Brain microvascular endothelial cell (primary cell): ENCODE measurements at regions not wholly inside any gene's neighbourhood (a gene's known extent, or its start where the extent isn't known, plus 50 kb on each side); places are given as distances from the start of the nearest gene placed in this dataset.
"Not testable (repeated sequence)": the region's sequence is repeated elsewhere in the genome, so short reads cannot be mapped to it uniquely, and the experiment has no call there.

Source experiments
- DNase-seq: peaks from one replicate; pipeline ENCODE4 v3.0.0-alpha.2; 2020
- H3K27ac ChIP-seq: fragments of 250-450 bp; sonication (Bioruptor Pico); 2 replicates; pipeline ENCODE4 v1.5.1; 2020; ENCODE audit warnings: mild to moderate bottlenecking, moderate library complexity
- H3K27me3 ChIP-seq: fragments of 250-450 bp; sonication (Bioruptor Pico); replicated peaks from 2 replicates; pipeline ENCODE4 v1.5.1; 2020; ENCODE audit warnings: mild to moderate bottlenecking
- H3K36me3 ChIP-seq: fragments of 250-450 bp; sonication (Bioruptor Pico); replicated peaks from 2 replicates; pipeline ENCODE4 v1.5.1; 2020; ENCODE audit warnings: mild to moderate bottlenecking
- H3K4me3 ChIP-seq: 2 replicates; pipeline ENCODE4 v1.5.1; 2011; ENCODE audit warnings: low read depth, mild to moderate bottlenecking, control low read depth, low read length, moderate library complexity
- CTCF ChIP-seq: IDR thresholded peaks from 2 replicates; pipeline ENCODE4 v1.5.1; 2011; ENCODE audit warnings: low read depth, mild to moderate bottlenecking, moderate library complexity, low read length, control low read depth, inconsistent platforms; ENCODE audit errors: missing control alignments
- in situ Hi-C: cut with HindIII; loops from 2 replicates; pipeline ENCODE4 v1.10.0; 2017; ENCODE audit warnings: low sequenced_read_pairs, low pct_ligation_motif_present

- no peaks in the 10 kb centered on the region for H3K27me3 ChIP-seq
- H3K4me3 ChIP-seq: no peak overlapping the region
- H3K27ac ChIP-seq: no peak overlapping the region
- no peak for TF ChIP-seq CTCF
- in situ Hi-C loops: no loop called here
- no peaks in the 10 kb centered on the region for H3K36me3 ChIP-seq
- no peak for DNase-seq
These were observed 214.8 kb downstream of the TTC6 start for GRCh38 chr14:37810094-37810801.

GRCh38 chr14:37813732-37814131 is 218.3 kb downstream of the TTC6 start:
- in situ Hi-C loops: no loop called here
- no peak for TF ChIP-seq CTCF
- no peak overlapping the region for H3K27ac ChIP-seq
- no peak overlapping the region for H3K4me3 ChIP-seq
- no peak for DNase-seq
- H3K27me3 ChIP-seq: no peaks in the 10 kb centered on the region
- no peaks in the 10 kb centered on the region for H3K36me3 ChIP-seq

GRCh38 chr14:37816135-37816534 is 220.7 kb downstream of the TTC6 start:
- TF ChIP-seq CTCF: no peak
- Histone ChIP-seq H3K36me3 (no peaks in the 10 kb centered on the region), H3K27me3 (no peaks in the 10 kb centered on the region), H3K4me3 (no peak overlapping the region), H3K27ac (no peak overlapping the region)
- in situ Hi-C loops: no loop called here
- DNase-seq: no peak

GRCh38 chr14:37816743-37817295 is 221.4 kb downstream of the TTC6 start:
- Histone ChIP-seq H3K36me3 (no peaks in the 10 kb centered on the region), H3K27me3 (no peaks in the 10 kb centered on the region), H3K27ac (no peak overlapping the region), H3K4me3 (no peak overlapping the region)
- DNase-seq: no peak
- TF ChIP-seq CTCF: no peak
- in situ Hi-C loops: no loop called here

- H3K36me3 ChIP-seq: no peaks in the 10 kb centered on the region
- H3K27ac ChIP-seq: no peak overlapping the region
- in situ Hi-C loops: no loop called here
- H3K4me3 ChIP-seq: no peak overlapping the region
- no peaks in the 10 kb centered on the region for H3K27me3 ChIP-seq
- DNase-seq: peak; percentile 50
- no peak for TF ChIP-seq CTCF
These were observed 224.0 kb downstream of the TTC6 start for GRCh38 chr14:37819155-37820015.

- H3K27me3 ChIP-seq, DNase-seq, H3K27ac ChIP-seq, H3K36me3 ChIP-seq, in situ Hi-C loops, H3K4me3 ChIP-seq: not testable (repeated sequence)
These were observed 225.4 kb downstream of the TTC6 start for GRCh38 chr14:37820810-37821209.
